ENCODE measurements at regions not wholly inside any gene's neighbourhood (a gene's known extent, or its start where the extent isn't known, plus 50 kb on each side); places are given as distances from the start of the nearest gene placed in this dataset.

DNA sequence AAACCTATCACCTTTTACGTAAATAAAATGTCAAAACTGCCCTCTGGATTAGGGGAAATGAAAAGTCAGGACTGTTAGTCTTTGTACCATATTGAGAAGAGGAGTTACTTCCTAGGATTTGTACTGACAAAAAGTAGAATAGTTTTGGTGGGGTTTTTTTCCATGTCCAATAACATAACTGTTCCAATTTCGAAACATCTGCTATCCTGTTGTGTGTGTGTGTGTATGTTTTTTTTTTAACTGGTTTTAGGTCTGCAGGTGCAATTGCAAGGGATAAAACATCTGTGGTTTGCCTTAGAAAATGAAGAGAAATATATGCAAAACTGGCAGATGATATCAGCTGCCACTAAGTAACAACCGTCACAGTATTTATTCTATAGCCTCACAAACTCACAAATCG lies 506.8 kb downstream of the NFIB start:
- TF ChIP-seq, protein P1, sequence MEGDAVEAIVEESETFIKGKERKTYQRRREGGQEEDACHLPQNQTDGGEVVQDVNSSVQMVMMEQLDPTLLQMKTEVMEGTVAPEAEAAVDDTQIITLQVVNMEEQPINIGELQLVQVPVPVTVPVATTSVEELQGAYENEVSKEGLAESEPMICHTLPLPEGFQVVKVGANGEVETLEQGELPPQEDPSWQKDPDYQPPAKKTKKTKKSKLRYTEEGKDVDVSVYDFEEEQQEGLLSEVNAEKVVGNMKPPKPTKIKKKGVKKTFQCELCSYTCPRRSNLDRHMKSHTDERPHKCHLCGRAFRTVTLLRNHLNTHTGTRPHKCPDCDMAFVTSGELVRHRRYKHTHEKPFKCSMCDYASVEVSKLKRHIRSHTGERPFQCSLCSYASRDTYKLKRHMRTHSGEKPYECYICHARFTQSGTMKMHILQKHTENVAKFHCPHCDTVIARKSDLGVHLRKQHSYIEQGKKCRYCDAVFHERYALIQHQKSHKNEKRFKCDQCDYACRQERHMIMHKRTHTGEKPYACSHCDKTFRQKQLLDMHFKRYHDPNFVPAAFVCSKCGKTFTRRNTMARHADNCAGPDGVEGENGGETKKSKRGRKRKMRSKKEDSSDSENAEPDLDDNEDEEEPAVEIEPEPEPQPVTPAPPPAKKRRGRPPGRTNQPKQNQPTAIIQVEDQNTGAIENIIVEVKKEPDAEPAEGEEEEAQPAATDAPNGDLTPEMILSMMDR (IDR thresholded peaks at IDR 0.05; ENCODE audit: low read depth, low read length, poor library complexity, severe bottlenecking): no peak
- TF ChIP-seq EZH2phosphoT487 (IDR thresholded peaks at IDR 0.05; ENCODE audit: borderline replicate concordance, low read length): no peak

Data from DOHH2 (cell line).